ENCODE measurements at regions not wholly inside any gene's neighbourhood (a gene's known extent, or its start where the extent isn't known, plus 50 kb on each side); places are given as distances from the start of the nearest gene placed in this dataset.

- Histone ChIP-seq H3K27me3 (no peaks in the 10 kb centered on the region), H3K27ac (no peak overlapping the region), H3K4me1 (no peaks in the 10 kb centered on the region), H3K36me3 (no peaks in the 10 kb centered on the region), H3K9me3 (no peaks in the 10 kb centered on the region), H3K4me3 (no peak overlapping the region)
- DNase-seq, result no peak
- intact Hi-C loops (cut with DNase I; ENCODE audit: low total_unique reads), result no loop called here
- TF ChIP-seq CTCF (IDR thresholded peaks at IDR 0.05), result no peak
- TF ChIP-seq POLR2A (IDR thresholded peaks at IDR 0.05), result no peak
These were observed 128.0 kb upstream of the SDK2 start for GRCh38 chr17:73772107-73772705.

- no peak for TF ChIP-seq POLR2A (IDR thresholded peaks at IDR 0.05)
- TF ChIP-seq CTCF (IDR thresholded peaks at IDR 0.05), result no peak
- intact Hi-C loops (cut with DNase I; ENCODE audit: low total_unique reads), result no loop called here
These were observed 129.5 kb upstream of the SDK2 start for GRCh38 chr17:73773702-73774101.

GRCh38 chr17:73774852-73775251, 130.6 kb upstream of the SDK2 start:
- TF ChIP-seq POLR2A (IDR thresholded peaks at IDR 0.05), result no peak
- TF ChIP-seq CTCF (IDR thresholded peaks at IDR 0.05), result no peak
- Histone ChIP-seq H3K4me3 (no peak overlapping the region), H3K27ac (no peak overlapping the region), H3K9me3 (no peaks in the 10 kb centered on the region), H3K36me3 (no peaks in the 10 kb centered on the region), H3K27me3 (no peaks in the 10 kb centered on the region), H3K4me1 (no peaks in the 10 kb centered on the region)
- intact Hi-C loops (cut with DNase I; ENCODE audit: low total_unique reads), result no loop called here
- DNase-seq, result no peak

More at GRCh38 chr17:73773702-73774101, 129.5 kb upstream of the SDK2 start:
- no peak for DNase-seq
- H3K9me3 ChIP-seq, result no peaks in the 10 kb centered on the region
- H3K4me1 ChIP-seq, result no peaks in the 10 kb centered on the region
- no peak overlapping the region for H3K27ac ChIP-seq
- H3K36me3 ChIP-seq, result no peaks in the 10 kb centered on the region
- H3K27me3 ChIP-seq, result no peaks in the 10 kb centered on the region
- no peak overlapping the region for H3K4me3 ChIP-seq

- no peak overlapping the region for H3K27ac ChIP-seq
- intact Hi-C loops (cut with DNase I; ENCODE audit: low total_unique reads), result no loop called here
- no peaks in the 10 kb centered on the region for H3K36me3 ChIP-seq
- no peak for DNase-seq
- no peak overlapping the region for H3K4me3 ChIP-seq
- no peaks in the 10 kb centered on the region for H3K4me1 ChIP-seq
- no peaks in the 10 kb centered on the region for H3K9me3 ChIP-seq
- no peak for TF ChIP-seq POLR2A (IDR thresholded peaks at IDR 0.05)
- TF ChIP-seq CTCF (IDR thresholded peaks at IDR 0.05), result no peak
- no peaks in the 10 kb centered on the region for H3K27me3 ChIP-seq
These were observed 132.3 kb upstream of the SDK2 start for GRCh38 chr17:73776351-73777130.

GRCh38 chr17:73777131-73777449, 132.8 kb upstream of the SDK2 start:
- Histone ChIP-seq H3K9me3 (no peaks in the 10 kb centered on the region), H3K36me3 (no peaks in the 10 kb centered on the region), H3K27me3 (no peaks in the 10 kb centered on the region), H3K27ac (no peak overlapping the region), H3K4me3 (no peak overlapping the region), H3K4me1 (no peaks in the 10 kb centered on the region)
- intact Hi-C loops (cut with DNase I; ENCODE audit: low total_unique reads), result no loop called here
- TF ChIP-seq CTCF (IDR thresholded peaks at IDR 0.05) (no peak), POLR2A (IDR thresholded peaks at IDR 0.05) (no peak)
- DNase-seq, result no peak

Data from uterus (tissue), 3 donors.